ENCODE measurements at regions not wholly inside any gene's neighbourhood (a gene's known extent, or its start where the extent isn't known, plus 50 kb on each side); places are given as distances from the start of the nearest gene placed in this dataset.

- TF ChIP-seq PRDM4 (tag by site-specific recombination; IDR thresholded peaks at IDR 0.05) (no peak), ZBTB11 (tag by site-specific recombination; conservative IDR thresholded peaks at IDR 0.05; ENCODE audit: low read depth) (no peak), ZNF223 (tag by site-specific recombination; IDR thresholded peaks at IDR 0.05) (no peak), ZNF48 (tag by site-specific recombination; IDR thresholded peaks at IDR 0.05) (no peak), ZNF580 (tag by site-specific recombination; IDR thresholded peaks at IDR 0.05) (no peak)
Observed at GRCh38 chr9:22742401-22742800, 295.8 kb downstream of the DMRTA1 start (continued).

GRCh38 chr9:22773501-22774220, 327.0 kb downstream of the DMRTA1 start:
- Histone ChIP-seq H3K36me3 (ENCODE audit: control insufficient read depth in 2 of 2, insufficient read depth in 1 of 2, low read length in 2 of 2) (no peaks in the 10 kb centered on the region), H3K4me3 (ENCODE audit: low read depth, low read length) (no peak overlapping the region), H3K27ac (ENCODE audit: extremely low read depth, low read depth, low read length) (no peak overlapping the region), H3K9me3 (ENCODE audit: control insufficient read depth, insufficient read depth, low read depth, low read length) (no peaks in the 10 kb centered on the region), H3K4me1 (ENCODE audit: control insufficient read depth, insufficient read depth, low read length) (no peaks in the 10 kb centered on the region)
- no peak for TF ChIP-seq PATZ1 (tag by site-specific recombination; IDR thresholded peaks at IDR 0.05)
- TF ChIP-seq ZNF19 (tag by site-specific recombination; IDR thresholded peaks at IDR 0.05; ENCODE audit: low read depth): no peak
- TF ChIP-seq ZNF274 (IDR thresholded peaks at IDR 0.05; ENCODE audit: low read length): no peak
- no peak for TF ChIP-seq ZNF274 (tag by site-specific recombination; IDR thresholded peaks at IDR 0.05; ENCODE audit: borderline replicate concordance)
- TF ChIP-seq ZNF521 (tag by site-specific recombination; IDR thresholded peaks at IDR 0.05): no peak
- TF ChIP-seq GLIS2 (tag by site-specific recombination; IDR thresholded peaks at IDR 0.05): no peak
- no peak for TF ChIP-seq ZFHX2 (tag by site-specific recombination; conservative IDR thresholded peaks at IDR 0.05)
- no peak for TF ChIP-seq ZNF792 (tag by site-specific recombination; IDR thresholded peaks at IDR 0.05)
- TF ChIP-seq ZNF18 (tag by site-specific recombination; IDR thresholded peaks at IDR 0.05): no peak
- no peak for TF ChIP-seq ZNF645 (tag by site-specific recombination; IDR thresholded peaks at IDR 0.05)
- ChIA-PET CTCF (no interaction called here), POLR2A (no interaction called here)
